ENCODE measurements at regions not wholly inside any gene's neighbourhood (a gene's known extent, or its start where the extent isn't known, plus 50 kb on each side); places are given as distances from the start of the nearest gene placed in this dataset.

- no peak for DNase-seq
Measured at GRCh38 chr2:54392555-54393324, 63.4 kb upstream of the SPTBN1 start.

GRCh38 chr2:54394392-54394791, 61.7 kb upstream of the SPTBN1 start:
- no peak for DNase-seq

GRCh38 chr2:54396107-54396506, 60.0 kb upstream of the SPTBN1 start:
- no peak for DNase-seq

- DNase-seq, result no peak
Measured at GRCh38 chr2:54396798-54397197, 59.3 kb upstream of the SPTBN1 start.

- no peak for DNase-seq
Measured at GRCh38 chr2:54397426-54397825, 58.7 kb upstream of the SPTBN1 start.

- no peak for DNase-seq
Measured at GRCh38 chr2:54401554-54401953, 54.6 kb upstream of the SPTBN1 start.

GRCh38 chr2:54402350-54402749, 53.8 kb upstream of the SPTBN1 start:
- no peak for DNase-seq

- DNase-seq, result no peak
Measured at GRCh38 chr2:54403512-54404238, 52.5 kb upstream of the SPTBN1 start.

- no peak for DNase-seq
Measured at GRCh38 chr2:54404270-54404669, 51.9 kb upstream of the SPTBN1 start.

GRCh38 chr2:54406031-54406430, 50.1 kb upstream of the SPTBN1 start:
- DNase-seq, result no peak

All from right forelimb (tissue), 1 donor.